DMS79 treated with DMSO at 0.1 percent for 48 hours (cell line): ENCODE measurements at regions not wholly inside any gene's neighbourhood (a gene's known extent, or its start where the extent isn't known, plus 50 kb on each side); places are given as distances from the start of the nearest gene placed in this dataset.

Experiments
- DNase-seq: peaks from one replicate; lab custom pipeline; 2025; lab: John Stamatoyannopoulos, UW

- DNase-seq = no peak
These were observed 199.6 kb downstream of the KLF5 start for GRCh38 chr13:73258406-73258805.

GRCh38 chr13:73254827-73255226, 196.0 kb downstream of the KLF5 start:
- no peak for DNase-seq

GRCh38 chr13:73251626-73252265, 192.9 kb downstream of the KLF5 start:
- no peak for DNase-seq

GRCh38 chr13:73250061-73250460, 191.3 kb downstream of the KLF5 start:
- DNase-seq = no peak

- DNase-seq = no peak
These were observed 190.1 kb downstream of the KLF5 start for GRCh38 chr13:73248711-73249580.

- no peak for DNase-seq
These were observed 189.3 kb downstream of the KLF5 start for GRCh38 chr13:73248154-73248553.

GRCh38 chr13:73245246-73245645, 186.4 kb downstream of the KLF5 start:
- no peak for DNase-seq

GRCh38 chr13:73244467-73244866, 185.7 kb downstream of the KLF5 start:
- DNase-seq = no peak

- no peak for DNase-seq
These were observed 183.8 kb downstream of the KLF5 start for GRCh38 chr13:73242515-73243015.

- no peak for DNase-seq
These were observed 181.4 kb downstream of the KLF5 start for GRCh38 chr13:73240193-73240592.

- DNase-seq = no peak
These were observed 176.6 kb downstream of the KLF5 start for GRCh38 chr13:73235385-73235784.

- DNase-seq = no peak
These were observed 172.7 kb downstream of the KLF5 start for GRCh38 chr13:73231471-73231870.

- no peak for DNase-seq
These were observed 171.9 kb downstream of the KLF5 start for GRCh38 chr13:73230716-73231115.

GRCh38 chr13:73228546-73228945, 169.7 kb downstream of the KLF5 start:
- no peak for DNase-seq

- no peak for DNase-seq
These were observed 167.2 kb downstream of the KLF5 start for GRCh38 chr13:73225990-73226389.

- no peak for DNase-seq
These were observed 165.9 kb downstream of the KLF5 start for GRCh38 chr13:73224703-73225102.

- no peak for DNase-seq
These were observed 164.6 kb downstream of the KLF5 start for GRCh38 chr13:73223372-73223781.

GRCh38 chr13:73222627-73223305, 164.0 kb downstream of the KLF5 start:
- DNase-seq = no peak

- DNase-seq = no peak
These were observed 162.3 kb downstream of the KLF5 start for GRCh38 chr13:73220966-73221720.

- no peak for DNase-seq
These were observed 159.4 kb downstream of the KLF5 start for GRCh38 chr13:73218181-73218580.

- no peak for DNase-seq
These were observed 157.6 kb downstream of the KLF5 start for GRCh38 chr13:73216381-73216831.

GRCh38 chr13:73215823-73216222, 157.0 kb downstream of the KLF5 start:
- no peak for DNase-seq
